Stimulated activated naive CD8-positive, alpha-beta T cell treated with anti-CD3 and anti-CD28 coated beads, Interleukin-15, Interleukin-2, amounts not matched to agents 100 ng/mL and 50 ng/mL, for 24 hours (primary cell): ENCODE measurements at regions not wholly inside any gene's neighbourhood (a gene's known extent, or its start where the extent isn't known, plus 50 kb on each side); places are given as distances from the start of the nearest gene placed in this dataset.

ENCODE experiments used
- H3K27ac Mint-ChIP-seq: one replicate; pipeline ENCODE4 v1.8.0; 2021; ENCODE audit warnings: mild to moderate bottlenecking, mixed read lengths
- H3K27me3 Mint-ChIP-seq: one replicate; pipeline ENCODE4 v1.8.0; 2021; ENCODE audit warnings: mixed read lengths
- H3K36me3 Mint-ChIP-seq: one replicate; pipeline ENCODE4 v1.8.0; 2021; ENCODE audit warnings: low read depth, mixed read lengths
- H3K4me1 Mint-ChIP-seq: one replicate; pipeline ENCODE4 v1.8.0; 2021; ENCODE audit warnings: low read depth, mixed read lengths
- H3K4me3 Mint-ChIP-seq: one replicate; pipeline ENCODE4 v1.8.0; 2021; ENCODE audit warnings: mild to moderate bottlenecking, mixed read lengths
- H3K9me3 Mint-ChIP-seq: one replicate; pipeline ENCODE4 v1.8.0; 2021; ENCODE audit warnings: mixed read lengths

GRCh38 chr4:130545171-130545570, 1449.2 kb downstream of the C4orf33 start:
- H3K4me3 Mint-ChIP-seq: no peak overlapping the region
- no peaks in the 10 kb centered on the region for H3K27me3 Mint-ChIP-seq
- H3K27ac Mint-ChIP-seq: no peak overlapping the region
- no peaks in the 10 kb centered on the region for H3K4me1 Mint-ChIP-seq
- H3K9me3 Mint-ChIP-seq: peaks cover 12% of the 10 kb centered on the region
- H3K36me3 Mint-ChIP-seq: no peaks in the 10 kb centered on the region

- peaks cover 12% of the 10 kb centered on the region for H3K9me3 Mint-ChIP-seq
- no peak overlapping the region for H3K27ac Mint-ChIP-seq
- no peaks in the 10 kb centered on the region for H3K4me1 Mint-ChIP-seq
- H3K36me3 Mint-ChIP-seq: no peaks in the 10 kb centered on the region
- H3K4me3 Mint-ChIP-seq: no peak overlapping the region
- no peaks in the 10 kb centered on the region for H3K27me3 Mint-ChIP-seq
Observed at GRCh38 chr4:130545596-130545995, 1449.6 kb downstream of the C4orf33 start.

GRCh38 chr4:130559268-130559667, 1463.3 kb downstream of the C4orf33 start:
- H3K4me3 Mint-ChIP-seq: no peak overlapping the region
- H3K4me1 Mint-ChIP-seq: no peaks in the 10 kb centered on the region
- no peaks in the 10 kb centered on the region for H3K27me3 Mint-ChIP-seq
- peaks cover 17% of the 10 kb centered on the region for H3K9me3 Mint-ChIP-seq
- H3K27ac Mint-ChIP-seq: no peak overlapping the region
- H3K36me3 Mint-ChIP-seq: no peaks in the 10 kb centered on the region

GRCh38 chr4:130563185-130563888, 1467.4 kb downstream of the C4orf33 start:
- no peak overlapping the region for H3K27ac Mint-ChIP-seq
- H3K27me3 Mint-ChIP-seq: no peaks in the 10 kb centered on the region
- H3K9me3 Mint-ChIP-seq: peaks cover 14% of the 10 kb centered on the region
- no peak overlapping the region for H3K4me3 Mint-ChIP-seq
- H3K4me1 Mint-ChIP-seq: no peaks in the 10 kb centered on the region
- no peaks in the 10 kb centered on the region for H3K36me3 Mint-ChIP-seq

- Mint-ChIP-seq H3K27ac (no peak overlapping the region), H3K9me3 (peaks cover 13% of the 10 kb centered on the region), H3K36me3 (no peaks in the 10 kb centered on the region), H3K27me3 (no peaks in the 10 kb centered on the region), H3K4me3 (no peak overlapping the region), H3K4me1 (no peaks in the 10 kb centered on the region)
Observed at GRCh38 chr4:130563889-130564418, 1468.0 kb downstream of the C4orf33 start.

- Mint-ChIP-seq H3K27me3 (no peaks in the 10 kb centered on the region), H3K36me3 (no peaks in the 10 kb centered on the region), H3K4me1 (no peaks in the 10 kb centered on the region), H3K9me3 (peaks cover 9% of the 10 kb centered on the region), H3K4me3 (no peak overlapping the region), H3K27ac (no peak overlapping the region)
Observed at GRCh38 chr4:130568746-130569145, 1472.8 kb downstream of the C4orf33 start.

- no peaks in the 10 kb centered on the region for H3K4me1 Mint-ChIP-seq
- H3K4me3 Mint-ChIP-seq: no peak overlapping the region
- H3K27me3 Mint-ChIP-seq: no peaks in the 10 kb centered on the region
- no peak overlapping the region for H3K27ac Mint-ChIP-seq
- H3K36me3 Mint-ChIP-seq: no peaks in the 10 kb centered on the region
- H3K9me3 Mint-ChIP-seq: peaks cover 5% of the 10 kb centered on the region
Observed at GRCh38 chr4:130573742-130574141, 1477.8 kb downstream of the C4orf33 start.

- Mint-ChIP-seq H3K27ac (no peak overlapping the region), H3K9me3 (peaks cover 5% of the 10 kb centered on the region), H3K36me3 (no peaks in the 10 kb centered on the region), H3K4me1 (no peaks in the 10 kb centered on the region), H3K27me3 (no peaks in the 10 kb centered on the region), H3K4me3 (no peak overlapping the region)
Observed at GRCh38 chr4:130574215-130574614, 1478.3 kb downstream of the C4orf33 start.

GRCh38 chr4:130576218-130576617, 1480.3 kb downstream of the C4orf33 start:
- Mint-ChIP-seq H3K9me3 (peaks cover 10% of the 10 kb centered on the region), H3K4me3 (no peak overlapping the region), H3K4me1 (no peaks in the 10 kb centered on the region), H3K27me3 (no peaks in the 10 kb centered on the region), H3K36me3 (no peaks in the 10 kb centered on the region), H3K27ac (no peak overlapping the region)

GRCh38 chr4:130591091-130591490, 1495.1 kb downstream of the C4orf33 start:
- H3K9me3 Mint-ChIP-seq: peaks cover 4% of the 10 kb centered on the region
- H3K27ac Mint-ChIP-seq: no peak overlapping the region
- no peak overlapping the region for H3K4me3 Mint-ChIP-seq
- no peaks in the 10 kb centered on the region for H3K36me3 Mint-ChIP-seq
- no peaks in the 10 kb centered on the region for H3K27me3 Mint-ChIP-seq
- H3K4me1 Mint-ChIP-seq: no peaks in the 10 kb centered on the region

GRCh38 chr4:130600706-130601105, 1504.8 kb downstream of the C4orf33 start:
- Mint-ChIP-seq H3K4me3 (no peak overlapping the region), H3K36me3 (no peaks in the 10 kb centered on the region), H3K27me3 (no peaks in the 10 kb centered on the region), H3K9me3 (peaks cover 6% of the 10 kb centered on the region), H3K4me1 (no peaks in the 10 kb centered on the region), H3K27ac (no peak overlapping the region)

- Mint-ChIP-seq H3K27me3 (no peaks in the 10 kb centered on the region), H3K4me3 (no peak overlapping the region), H3K36me3 (no peaks in the 10 kb centered on the region), H3K4me1 (no peaks in the 10 kb centered on the region), H3K9me3 (peaks cover 7% of the 10 kb centered on the region), H3K27ac (no peak overlapping the region)
Observed at GRCh38 chr4:130603043-130603442, 1507.1 kb downstream of the C4orf33 start.

- H3K9me3 Mint-ChIP-seq: peaks cover 7% of the 10 kb centered on the region
Observed at GRCh38 chr4:130608121-130608520, 1512.2 kb downstream of the C4orf33 start.

GRCh38 chr4:130628531-130628930, 1532.6 kb downstream of the C4orf33 start:
- Mint-ChIP-seq H3K4me3 (no peak overlapping the region), H3K27me3 (no peaks in the 10 kb centered on the region), H3K36me3 (no peaks in the 10 kb centered on the region), H3K27ac (no peak overlapping the region), H3K4me1 (no peaks in the 10 kb centered on the region), H3K9me3 (no peaks in the 10 kb centered on the region)

More at GRCh38 chr4:130608121-130608520, 1512.2 kb downstream of the C4orf33 start:
- H3K4me3 Mint-ChIP-seq: no peak overlapping the region
- no peaks in the 10 kb centered on the region for H3K27me3 Mint-ChIP-seq
- no peaks in the 10 kb centered on the region for H3K36me3 Mint-ChIP-seq
- no peak overlapping the region for H3K27ac Mint-ChIP-seq
- H3K4me1 Mint-ChIP-seq: no peaks in the 10 kb centered on the region

GRCh38 chr4:130632731-130633604, 1537.0 kb downstream of the C4orf33 start:
- no peaks in the 10 kb centered on the region for H3K27me3 Mint-ChIP-seq
- H3K9me3 Mint-ChIP-seq: no peaks in the 10 kb centered on the region
- H3K4me1 Mint-ChIP-seq: no peaks in the 10 kb centered on the region
- H3K4me3 Mint-ChIP-seq: no peak overlapping the region
- no peak overlapping the region for H3K27ac Mint-ChIP-seq
- H3K36me3 Mint-ChIP-seq: no peaks in the 10 kb centered on the region
